Upper lobe of left lung (tissue), 6 donors: ENCODE measurements at regions not wholly inside any gene's neighbourhood (a gene's known extent, or its start where the extent isn't known, plus 50 kb on each side); places are given as distances from the start of the nearest gene placed in this dataset.

Experiments
- ATAC-seq, 2 donors: fragments of 200-7000 bp; cut with Tn5 transposase; one replicate each; pipeline ENCODE4 v1.9.1; 2022; ENCODE audit warnings: mild to moderate bottlenecking in 2 of 2, moderate library complexity in 2 of 2; ENCODE audit not compliant: low FRiP score in 2 of 2
- DNase-seq, 2 donors: peaks; one replicate each; pipeline ENCODE4 v3.0.0-alpha.2; 2019 to 2020
- H3K27ac ChIP-seq, 4 donors: fragments of 200-600 bp; sonication (generic); one replicate each; pipeline ENCODE4 v1.5.1; 2016 to 2019
- H3K27me3 ChIP-seq, 4 donors: fragments of 200-600 bp; sonication (generic); one replicate each; pipeline ENCODE4 v1.5.1; 2017 to 2019
- H3K36me3 ChIP-seq, 4 donors: fragments of 200-600 bp; sonication (generic); one replicate each; pipeline ENCODE4 v1.5.1; 2016 to 2019
- H3K4me1 ChIP-seq, 4 donors: fragments of 200-600 bp; sonication (generic); one replicate each; pipeline ENCODE4 v1.5.1; 2018 to 2019
- H3K4me3 ChIP-seq, 4 donors: fragments of 200-600 bp; sonication (generic); one replicate each; pipeline ENCODE4 v1.5.1; 2017 to 2019; ENCODE audit warnings: mild to moderate bottlenecking in 2 of 4, moderate library complexity in 1 of 4
- H3K9me3 ChIP-seq, 4 donors: fragments of 200-600 bp; sonication (generic); one replicate each; pipeline ENCODE4 v1.5.1; 2018 to 2019
- EP300 ChIP-seq, 4 donors: sonication (generic); formaldehyde crosslinking; IDR thresholded peaks; one replicate each; pipeline ENCODE4 v1.5.1; 2017; ENCODE audit warnings: antibody characterized with exemption in 4 of 4, control low read depth in 2 of 4
- POLR2A ChIP-seq, 4 donors: fragments of 450-650 bp; IDR thresholded peaks; one replicate each; pipeline ENCODE4 v1.5.1; 2016 to 2017; ENCODE audit warnings: antibody characterized with exemption in 4 of 4, mild to moderate bottlenecking in 2 of 4
- POLR2AphosphoS5 ChIP-seq, 2 donors: sonication (generic); formaldehyde crosslinking; IDR thresholded peaks; one replicate each; pipeline ENCODE4 v1.5.1; 2017; ENCODE audit warnings: antibody characterized with exemption in 2 of 2
- WGBS, 2 donors: methylation state at CpG; one replicate each; pipeline ENCODE4 v1.1.5; 2017 to 2018; 5-methylcytosine and 5-hydroxymethylcytosine counted together
- TF ChIP-seq, protein P1 (sequence below), 6 experiments: fragments of 450-650 bp in 4 of 6; fragments of 200-600 bp in 2 of 6; sonication (generic) in 2 of 6; IDR thresholded peaks; one replicate each; pipeline ENCODE4 v1.5.1; 2016 to 2019; ENCODE audit warnings: antibody characterized with exemption in 6 of 6
- donor health status: DM: no; HTN: no; CAD: no; lungs with moderate emphysema.
- donor health status: DM: no; HTN: yes; CAD: no; lungs with severe emphysema.

DNA sequence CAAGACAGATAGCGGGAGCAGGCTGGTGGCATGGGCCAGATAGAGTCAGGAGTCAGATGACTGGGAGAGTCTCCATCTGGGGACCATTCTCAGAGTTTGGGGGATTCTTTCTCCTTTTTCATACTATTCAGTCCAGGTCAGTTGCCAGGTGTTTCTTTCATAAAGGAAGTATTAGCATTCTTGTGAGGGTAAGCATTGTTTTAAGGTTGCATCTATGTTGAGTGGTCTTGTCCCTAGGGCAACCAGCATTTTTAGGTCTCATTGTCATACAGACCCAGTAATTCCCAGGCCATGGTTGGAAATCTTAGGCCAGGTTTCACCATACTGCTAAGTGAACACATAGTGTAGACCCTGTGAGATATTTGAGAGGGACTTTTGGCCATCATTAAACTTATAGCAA, 122.3 kb upstream of the POC5 start:
- H3K36me3 ChIP-seq: no peaks in the 10 kb centered on the region
- no peaks in the 10 kb centered on the region for H3K9me3 ChIP-seq
- no peak overlapping the region for H3K27ac ChIP-seq
- H3K4me3 ChIP-seq: no peak overlapping the region
- no peak for ATAC-seq
- no peak for DNase-seq
- no peaks in the 10 kb centered on the region for H3K27me3 ChIP-seq
- 95 to 100% methylated on average over 1 of the region's 1 CpG for WGBS, 2 donors
- TF ChIP-seq, protein P1, sequence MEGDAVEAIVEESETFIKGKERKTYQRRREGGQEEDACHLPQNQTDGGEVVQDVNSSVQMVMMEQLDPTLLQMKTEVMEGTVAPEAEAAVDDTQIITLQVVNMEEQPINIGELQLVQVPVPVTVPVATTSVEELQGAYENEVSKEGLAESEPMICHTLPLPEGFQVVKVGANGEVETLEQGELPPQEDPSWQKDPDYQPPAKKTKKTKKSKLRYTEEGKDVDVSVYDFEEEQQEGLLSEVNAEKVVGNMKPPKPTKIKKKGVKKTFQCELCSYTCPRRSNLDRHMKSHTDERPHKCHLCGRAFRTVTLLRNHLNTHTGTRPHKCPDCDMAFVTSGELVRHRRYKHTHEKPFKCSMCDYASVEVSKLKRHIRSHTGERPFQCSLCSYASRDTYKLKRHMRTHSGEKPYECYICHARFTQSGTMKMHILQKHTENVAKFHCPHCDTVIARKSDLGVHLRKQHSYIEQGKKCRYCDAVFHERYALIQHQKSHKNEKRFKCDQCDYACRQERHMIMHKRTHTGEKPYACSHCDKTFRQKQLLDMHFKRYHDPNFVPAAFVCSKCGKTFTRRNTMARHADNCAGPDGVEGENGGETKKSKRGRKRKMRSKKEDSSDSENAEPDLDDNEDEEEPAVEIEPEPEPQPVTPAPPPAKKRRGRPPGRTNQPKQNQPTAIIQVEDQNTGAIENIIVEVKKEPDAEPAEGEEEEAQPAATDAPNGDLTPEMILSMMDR (IDR thresholded peaks at IDR 0.05): no peak
- no peak for TF ChIP-seq POLR2A (IDR thresholded peaks at IDR 0.05)
- no peak for TF ChIP-seq EP300 (IDR thresholded peaks at IDR 0.05)
- TF ChIP-seq POLR2AphosphoS5 (IDR thresholded peaks at IDR 0.05): no peak
- H3K4me1 ChIP-seq: no peaks in the 10 kb centered on the region

DNA sequence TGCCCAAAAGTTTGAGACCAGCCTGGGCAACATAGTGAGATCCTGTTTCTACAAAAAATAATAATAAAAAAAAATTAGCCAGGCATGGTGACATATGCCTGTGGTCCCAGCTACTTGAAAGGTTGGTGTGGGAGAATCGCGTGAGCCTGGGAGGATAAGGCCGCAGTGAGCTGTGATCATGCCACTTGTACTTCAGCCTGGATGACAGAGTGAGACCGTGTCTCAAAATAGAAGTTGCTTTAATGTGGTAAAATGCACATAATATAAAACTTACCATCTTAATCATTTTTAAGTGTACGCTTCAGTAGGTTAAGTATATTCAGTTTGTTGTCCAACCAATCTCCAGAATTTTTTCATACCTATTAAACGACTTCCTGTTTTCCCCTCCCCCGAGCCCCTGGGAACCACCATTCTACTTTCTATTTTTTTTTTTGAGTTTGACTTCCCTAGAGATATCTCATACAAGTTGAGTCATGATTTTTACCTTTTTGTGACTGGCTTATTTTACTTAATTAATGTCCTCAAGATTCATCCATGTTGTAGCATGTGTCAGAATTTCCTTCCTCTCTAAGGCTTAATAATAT, 120.1 kb upstream of the POC5 start:
- TF ChIP-seq POLR2AphosphoS5 (IDR thresholded peaks at IDR 0.05) (no peak), EP300 (IDR thresholded peaks at IDR 0.05) (no peak), POLR2A (IDR thresholded peaks at IDR 0.05) (no peak)
- TF ChIP-seq, protein P1 (IDR thresholded peaks at IDR 0.05): no peak
- no peak overlapping the region for H3K4me3 ChIP-seq
- no peaks in the 10 kb centered on the region for H3K9me3 ChIP-seq
- no peaks in the 10 kb centered on the region for H3K4me1 ChIP-seq
- H3K27ac ChIP-seq: no peak overlapping the region
- DNase-seq: no peak
- no peak for ATAC-seq
- H3K36me3 ChIP-seq: no peaks in the 10 kb centered on the region
- H3K27me3 ChIP-seq: no peaks in the 10 kb centered on the region
- WGBS, 2 donors: 79 to 84% methylated on average over 7 of the region's 7 CpGs

DNA sequence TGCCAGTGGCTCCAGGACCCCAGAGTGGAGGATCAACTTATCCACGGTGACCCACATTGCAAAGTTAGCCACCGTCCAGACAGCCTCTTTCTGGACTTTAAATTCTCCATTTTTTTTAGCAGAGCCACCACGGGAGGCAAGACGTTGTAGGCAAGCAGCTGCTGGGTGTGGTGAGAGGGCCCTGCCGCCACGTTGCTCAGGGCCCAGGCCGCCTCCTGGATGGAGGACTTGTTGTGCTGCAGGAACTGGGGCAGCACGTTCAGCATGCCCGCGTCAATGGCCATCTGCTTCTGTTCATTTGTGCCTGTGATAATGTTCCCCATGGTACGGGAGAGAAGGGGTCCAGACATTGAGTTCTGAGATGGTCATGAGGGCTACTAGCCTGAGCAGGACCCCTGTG, 114.3 kb upstream of the POC5 start:
- WGBS, 2 donors: 81 to 96% methylated on average over 5 to 11 of the region's 11 CpGs
- no peaks in the 10 kb centered on the region for H3K36me3 ChIP-seq
- H3K9me3 ChIP-seq: no peaks in the 10 kb centered on the region
- ATAC-seq (no peak), DNase-seq (no peak)
- no peaks in the 10 kb centered on the region for H3K27me3 ChIP-seq
- no peaks in the 10 kb centered on the region for H3K4me1 ChIP-seq
- no peak overlapping the region for H3K27ac ChIP-seq
- H3K4me3 ChIP-seq: no peak overlapping the region
- TF ChIP-seq POLR2AphosphoS5 (IDR thresholded peaks at IDR 0.05): no peak
- TF ChIP-seq EP300 (IDR thresholded peaks at IDR 0.05): no peak
- no peak for TF ChIP-seq POLR2A (IDR thresholded peaks at IDR 0.05)
- TF ChIP-seq, protein P1 (IDR thresholded peaks at IDR 0.05): no peak

DNA sequence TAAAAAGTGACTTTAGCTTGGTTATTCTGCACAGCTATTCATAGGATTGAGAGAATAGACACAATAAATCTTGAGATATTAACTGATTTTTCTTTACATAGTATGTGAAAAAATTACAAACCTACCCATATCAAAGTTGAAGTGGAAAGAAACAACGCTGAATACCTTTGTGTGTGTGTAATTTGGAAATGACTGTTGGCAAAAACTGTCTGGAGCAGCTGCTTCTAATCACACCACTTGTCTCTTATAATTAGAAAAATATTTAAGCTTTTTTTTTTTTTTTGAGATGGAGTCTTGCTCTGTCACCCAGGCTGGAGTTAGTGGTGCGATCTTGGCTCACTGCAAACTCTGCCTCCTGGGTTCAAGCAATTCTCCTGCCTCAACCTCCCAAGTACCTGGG, 110.8 kb upstream of the POC5 start:
- H3K4me3 ChIP-seq: no peak overlapping the region

More for the DNA sequence above, 110.8 kb upstream of the POC5 start:
- Histone ChIP-seq H3K4me1 (no peaks in the 10 kb centered on the region), H3K9me3 (no peaks in the 10 kb centered on the region), H3K27me3 (no peaks in the 10 kb centered on the region), H3K27ac (no peak overlapping the region), H3K36me3 (no peaks in the 10 kb centered on the region)
- DNase-seq (no peak), ATAC-seq (no peak)
- 79 to 80% methylated on average over 2 of the region's 2 CpGs for WGBS, 2 donors
- TF ChIP-seq POLR2A (IDR thresholded peaks at IDR 0.05): no peak
- no peak for TF ChIP-seq POLR2AphosphoS5 (IDR thresholded peaks at IDR 0.05)
- TF ChIP-seq, protein P1 (IDR thresholded peaks at IDR 0.05): no peak
- TF ChIP-seq EP300 (IDR thresholded peaks at IDR 0.05): no peak
